HCT116 (cell line): ENCODE measurements at regions not wholly inside any gene's neighbourhood (a gene's known extent, or its start where the extent isn't known, plus 50 kb on each side); places are given as distances from the start of the nearest gene placed in this dataset.

Experiments used
- ATAC-seq: fragments of 200-7000 bp; cut with Tn5 transposase; 2 replicates; pipeline ENCODE4 v1.9.1; 2020; ENCODE audit warnings: mild to moderate bottlenecking, moderate library complexity
- BruUV-seq: library from RNA; stranded (reverse); fragments of 400-500 nt; replicated peaks from 2 replicates; lab custom pipeline; 2021; lab: Mats Ljungman, UMichigan
- CTCF ChIA-PET: fragments of 300-600 bp; sonication (Branson Sonifier 250); formaldehyde crosslinking; loops from one replicate; lab custom pipeline; 2021; ENCODE audit warnings: antibody characterized with exemption; lab: Charles Lee
- POLR2A ChIA-PET: fragments of 300-600, 350-600 bp; sonication (Branson Sonifier 250); formaldehyde crosslinking; loops from one replicate; lab custom pipeline; 2021; ENCODE audit warnings: antibody characterized with exemption; lab: Charles Lee
- RAD21 ChIA-PET, 2 experiments: fragments of 300-600 bp; sonication (Branson Sonifier 250); formaldehyde crosslinking; loops; one replicate each; lab custom pipeline; 2023; ENCODE audit warnings: low total read pairs in 2 of 2; ENCODE audit not compliant: uncharacterized antibody in 2 of 2, unreplicated experiment in 2 of 2, low non-redundant PET in 1 of 2; lab: Charles Lee
- DNase-seq: peaks from one replicate; pipeline ENCODE4 v3.0.0-alpha.2; 2010; ENCODE audit warnings: low read depth, low spot score
- H2AFZ ChIP-seq: fragments of 200-600 bp; shearing (Covaris generic), sonication (generic); 2 replicates; pipeline ENCODE4 v1.6.1; 2017; ENCODE audit warnings: low read depth, mixed run types, mixed read lengths, antibody characterized with exemption, low read length; ENCODE audit not compliant: poor library complexity, severe bottlenecking
- H3K27ac ChIP-seq: 2 replicates; pipeline ENCODE4 v1.5.1; 2012; ENCODE audit warnings: low read depth, low read length
- H3K27me3 ChIP-seq: fragments of 200-600 bp; sonication (generic); 2 replicates; pipeline ENCODE4 v1.6.1; 2016; ENCODE audit warnings: mixed run types, low read length, mixed read lengths; ENCODE audit not compliant: insufficient read depth
- H3K36me3 ChIP-seq, 2 experiments: fragments of 200-500 bp in 1 of 2; fragments of 200-600 bp in 1 of 2; sonication (Bioruptor generic) in 1 of 2; sonication (generic) in 1 of 2; 2 replicates each; pipeline versions ENCODE4 v1.5.1 to v1.6.1; 2014 to 2016; ENCODE audit warnings: low read length in 2 of 2, inconsistent platforms in 1 of 2, mixed read lengths in 1 of 2, mixed run types in 1 of 2; ENCODE audit not compliant: insufficient read depth in 2 of 2, control insufficient read depth in 1 of 2
- H3K4me1 ChIP-seq, 2 experiments: fragments of 200-600 bp in 1 of 2; sonication (generic) in 1 of 2; 2 replicates each; pipeline versions ENCODE4 v1.5.1 to v1.6.1; 2012 to 2017; ENCODE audit warnings: low read length in 2 of 2, inconsistent platforms in 1 of 2, mild to moderate bottlenecking in 1 of 2, mixed read lengths in 1 of 2, mixed run types in 1 of 2, moderate library complexity in 1 of 2; ENCODE audit not compliant: insufficient read depth in 2 of 2, control insufficient read depth in 1 of 2
- H3K4me2 ChIP-seq: fragments of 200-600 bp; sonication (generic); 2 replicates; pipeline ENCODE4 v1.6.1; 2017; ENCODE audit warnings: mixed run types, low read length, mixed read lengths
- H3K4me3 ChIP-seq, 2 experiments: fragments of 200-600 bp in 1 of 2; sonication (generic) in 1 of 2; replicated peaks in 1 of 2; 2 replicates each; pipeline ENCODE4 v1.5.1; 2011 to 2016; ENCODE audit warnings: low read length in 2 of 2, control low read depth in 1 of 2, low read depth in 1 of 2, mild to moderate bottlenecking in 1 of 2, mixed read lengths in 1 of 2, mixed run types in 1 of 2
- H3K79me2 ChIP-seq: fragments of 200-600 bp; sonication (generic); 2 replicates; pipeline ENCODE4 v1.6.1; 2017; ENCODE audit warnings: mild to moderate bottlenecking, mixed run types, low read length, moderate library complexity, mixed read lengths; ENCODE audit not compliant: insufficient read depth
- H3K9ac ChIP-seq: fragments of 200-600 bp; sonication (generic); 2 replicates; pipeline ENCODE4 v1.6.1; 2016; ENCODE audit warnings: low read length, mixed read lengths
- H3K9me2 ChIP-seq: fragments of 200-600 bp; sonication (generic), shearing (Covaris generic); 2 replicates; pipeline ENCODE4 v1.6.1; 2017; ENCODE audit warnings: mixed run types, mild to moderate bottlenecking, moderate library complexity; ENCODE audit not compliant: insufficient read depth
- H3K9me3 ChIP-seq, 2 experiments: fragments of 200-500 bp in 1 of 2; fragments of 200-600 bp in 1 of 2; sonication (Bioruptor generic) in 1 of 2; sonication (generic) in 1 of 2; 2 replicates each; pipeline ENCODE4 v1.6.1; 2014 to 2017; ENCODE audit warnings: low read length in 2 of 2, mixed read lengths in 2 of 2, inconsistent platforms in 1 of 2, low read depth in 1 of 2, mild to moderate bottlenecking in 1 of 2, mixed run types in 1 of 2, moderate library complexity in 1 of 2; ENCODE audit not compliant: control insufficient read depth in 1 of 2, insufficient read depth in 1 of 2
- H4K20me1 ChIP-seq: fragments of 200-600 bp; sonication (generic), shearing (Covaris generic); 2 replicates; pipeline ENCODE4 v1.6.1; 2017; ENCODE audit warnings: mixed run types, mild to moderate bottlenecking, moderate library complexity; ENCODE audit not compliant: insufficient read depth
- CBX3 ChIP-seq: IDR thresholded peaks from 2 replicates; pipeline ENCODE4 v1.6.1; 2012; ENCODE audit warnings: low read depth
- CEBPB ChIP-seq: IDR thresholded peaks from 2 replicates; pipeline ENCODE4 v1.6.1; 2012; ENCODE audit warnings: low read depth
- FOSL1 ChIP-seq: IDR thresholded peaks from 2 replicates; pipeline ENCODE4 v1.6.1; 2012; ENCODE audit warnings: low read depth
- JUND ChIP-seq: IDR thresholded peaks from 2 replicates; pipeline ENCODE4 v1.6.1; 2012
- POLR2A ChIP-seq: IDR thresholded peaks from 2 replicates; pipeline ENCODE4 v1.7.0; 2011; ENCODE audit warnings: borderline replicate concordance; ENCODE audit not compliant: insufficient read depth, insufficient read length; ENCODE audit errors: extremely low read depth
- POLR2AphosphoS5 ChIP-seq: IDR thresholded peaks from 2 replicates; pipeline ENCODE4 v1.6.1; 2011; ENCODE audit warnings: mild to moderate bottlenecking, low read depth, low read length, moderate library complexity
- SRF ChIP-seq: IDR thresholded peaks from 2 replicates; pipeline ENCODE4 v1.6.1; 2012; ENCODE audit warnings: low read depth
- TCF7L2 ChIP-seq: IDR thresholded peaks from 2 replicates; pipeline ENCODE4 v1.7.0; 2011; ENCODE audit warnings: borderline replicate concordance, inconsistent platforms; ENCODE audit not compliant: insufficient read depth, insufficient read length; ENCODE audit errors: extremely low read depth
- ZFX ChIP-seq: fragments of 450-650 bp; IDR thresholded peaks from 2 replicates; pipeline ENCODE4 v1.6.1; 2017
- intact Hi-C: fragments of 100-400 bp; cut with micrococcal nuclease; formaldehyde crosslinking; loops from 2 replicates; pipeline ENCODE4 v1.10.0; 2022
- TF ChIP-seq, protein P1 (sequence below), 3 experiments: fragments of 200-600 bp in 1 of 3; sonication (generic) in 1 of 3; IDR thresholded peaks in 2 of 3; conservative IDR thresholded peaks in 1 of 3; 2 replicates each; pipeline ENCODE4 v1.5.1; 2012 to 2017; ENCODE audit warnings: low read depth in 2 of 3, low read length in 2 of 3, antibody characterized with exemption in 1 of 3, borderline replicate concordance in 1 of 3, control low read depth in 1 of 3, mild to moderate bottlenecking in 1 of 3, mixed read lengths in 1 of 3, mixed run types in 1 of 3, moderate library complexity in 1 of 3; ENCODE audit not compliant: insufficient read depth in 1 of 3
- TF ChIP-seq, protein P2 (sequence below): IDR thresholded peaks from 2 replicates; pipeline ENCODE4 v1.6.1; 2012
- TF ChIP-seq, protein P3 (sequence below): IDR thresholded peaks from 2 replicates; pipeline ENCODE4 v1.6.1; 2012

DNA sequence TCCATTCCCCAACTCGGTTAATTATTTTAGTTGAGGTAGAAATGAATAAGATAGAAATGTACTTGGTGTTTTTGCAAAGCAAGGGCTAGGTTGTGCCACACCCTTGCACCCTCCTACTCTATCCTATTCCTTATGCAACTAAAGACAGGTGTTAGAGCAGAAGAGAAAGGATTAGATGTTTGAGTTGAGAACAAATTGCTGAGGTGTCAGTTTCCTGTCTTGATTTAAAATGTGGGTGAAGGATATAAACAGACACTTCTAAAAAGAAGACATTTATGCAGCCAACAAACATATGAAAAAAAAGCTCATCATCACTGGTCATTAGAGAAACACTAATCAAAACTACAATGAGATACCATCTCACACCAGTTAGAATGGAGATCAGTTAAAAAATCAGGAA is 1256.2 kb downstream of the CNTNAP5 start (continued):
- TF ChIP-seq TCF7L2 (no peak), CEBPB (no peak), CBX3 (no peak), SRF (no peak)

DNA sequence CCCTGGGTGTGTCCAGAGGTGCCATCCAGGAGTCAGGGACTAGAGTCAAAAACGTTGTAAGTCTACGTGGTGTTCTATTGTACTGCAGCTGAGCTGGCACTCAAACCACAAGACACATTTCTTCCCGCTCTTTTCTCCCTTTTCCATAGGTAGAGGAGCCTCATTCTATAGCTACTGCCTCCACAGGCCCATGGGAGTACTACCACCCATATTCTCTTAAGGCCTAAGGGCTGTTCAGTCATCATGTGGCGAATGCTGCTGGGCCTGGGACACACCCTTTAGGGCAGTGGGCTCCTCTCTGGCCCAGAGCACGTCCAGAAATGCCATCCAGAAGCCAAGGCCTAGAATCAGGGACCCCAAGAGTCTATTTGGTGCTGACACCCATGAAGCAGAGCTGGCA is 1271.7 kb downstream of the CNTNAP5 start:
- BruUV-seq = no TSS peak
- H3K9ac ChIP-seq = no peak overlapping the region
- H3K4me1 ChIP-seq = no peaks in the 10 kb centered on the region
- no peak for DNase-seq
- H3K27me3 ChIP-seq = no peaks in the 10 kb centered on the region
- ChIA-PET RAD21 (no interaction called here), CTCF (no interaction called here), POLR2A (no interaction called here)
- intact Hi-C loops = no loop called here
- H3K9me3 ChIP-seq = peaks cover 9 to 22% of the 10 kb centered on the region in 2 experiments; a peak in 2 of 4 replicates
- no peaks in the 10 kb centered on the region; the same call in 1 of the 2 replicates for H4K20me1 ChIP-seq
- TF ChIP-seq JUND (no peak), FOSL1 (no peak), POLR2AphosphoS5 (no peak), POLR2A (no peak), CEBPB (no peak), ZFX (no peak)
- TF ChIP-seq, protein P1, sequence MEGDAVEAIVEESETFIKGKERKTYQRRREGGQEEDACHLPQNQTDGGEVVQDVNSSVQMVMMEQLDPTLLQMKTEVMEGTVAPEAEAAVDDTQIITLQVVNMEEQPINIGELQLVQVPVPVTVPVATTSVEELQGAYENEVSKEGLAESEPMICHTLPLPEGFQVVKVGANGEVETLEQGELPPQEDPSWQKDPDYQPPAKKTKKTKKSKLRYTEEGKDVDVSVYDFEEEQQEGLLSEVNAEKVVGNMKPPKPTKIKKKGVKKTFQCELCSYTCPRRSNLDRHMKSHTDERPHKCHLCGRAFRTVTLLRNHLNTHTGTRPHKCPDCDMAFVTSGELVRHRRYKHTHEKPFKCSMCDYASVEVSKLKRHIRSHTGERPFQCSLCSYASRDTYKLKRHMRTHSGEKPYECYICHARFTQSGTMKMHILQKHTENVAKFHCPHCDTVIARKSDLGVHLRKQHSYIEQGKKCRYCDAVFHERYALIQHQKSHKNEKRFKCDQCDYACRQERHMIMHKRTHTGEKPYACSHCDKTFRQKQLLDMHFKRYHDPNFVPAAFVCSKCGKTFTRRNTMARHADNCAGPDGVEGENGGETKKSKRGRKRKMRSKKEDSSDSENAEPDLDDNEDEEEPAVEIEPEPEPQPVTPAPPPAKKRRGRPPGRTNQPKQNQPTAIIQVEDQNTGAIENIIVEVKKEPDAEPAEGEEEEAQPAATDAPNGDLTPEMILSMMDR (IDR thresholded peaks at IDR 0.05 in 2 of 3, conservative IDR thresholded peaks at IDR 0.05 in 1 of 3; ENCODE audit: borderline replicate concordance in 1 of 3, insufficient read depth in 1 of 3, low read depth in 2 of 3, low read length in 2 of 3) = no peak
- TF ChIP-seq, protein P2, sequence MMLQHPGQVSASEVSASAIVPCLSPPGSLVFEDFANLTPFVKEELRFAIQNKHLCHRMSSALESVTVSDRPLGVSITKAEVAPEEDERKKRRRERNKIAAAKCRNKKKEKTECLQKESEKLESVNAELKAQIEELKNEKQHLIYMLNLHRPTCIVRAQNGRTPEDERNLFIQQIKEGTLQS = no peak
- TF ChIP-seq, protein P3, sequence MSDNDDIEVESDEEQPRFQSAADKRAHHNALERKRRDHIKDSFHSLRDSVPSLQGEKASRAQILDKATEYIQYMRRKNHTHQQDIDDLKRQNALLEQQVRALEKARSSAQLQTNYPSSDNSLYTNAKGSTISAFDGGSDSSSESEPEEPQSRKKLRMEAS = no peak
- no peak for ATAC-seq
- no peak overlapping the region for H3K4me2 ChIP-seq
- H3K79me2 ChIP-seq = no peaks in the 10 kb centered on the region
- no peaks in the 10 kb centered on the region for H3K36me3 ChIP-seq
- no peak overlapping the region for H2AFZ ChIP-seq
- H3K27ac ChIP-seq = no peak overlapping the region
- H3K4me3 ChIP-seq = no peak overlapping the region
- H3K9me2 ChIP-seq = no peaks in the 10 kb centered on the region
